ENCODE measurements at regions not wholly inside any gene's neighbourhood (a gene's known extent, or its start where the extent isn't known, plus 50 kb on each side); places are given as distances from the start of the nearest gene placed in this dataset.

DNA sequence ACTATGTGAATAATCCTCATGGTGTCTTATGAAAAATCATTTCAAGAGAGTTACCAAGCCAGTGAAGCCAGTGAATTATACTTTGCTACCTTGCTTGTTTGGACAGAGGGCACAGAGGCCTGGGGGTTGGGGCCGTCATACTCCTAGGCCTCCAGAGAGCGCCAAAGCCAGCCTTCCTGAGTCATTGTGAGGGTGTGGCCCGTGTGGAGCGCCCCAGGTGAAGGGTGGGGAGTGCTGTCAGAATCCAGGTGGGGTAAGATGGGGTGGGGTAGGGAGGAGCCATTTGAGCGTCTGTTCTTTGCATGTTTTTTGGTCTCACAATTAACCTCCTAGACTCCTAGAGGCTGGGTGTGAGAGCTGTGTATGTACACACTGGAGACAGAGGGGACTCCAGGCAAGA is 71.1 kb downstream of the PERP start:
- peaks cover 11% of the 10 kb centered on the region for H3K4me1 ChIP-seq (ENCODE audit: control insufficient read depth, insufficient read depth, low read length)
- no peak overlapping the region for H3K4me3 Mint-ChIP-seq
- H3K4me3 ChIP-seq (ENCODE audit: low read length) = no peak overlapping the region
- no peak overlapping the region for H3K9ac ChIP-seq (ENCODE audit: extremely low read depth, low read length, poor library complexity, severe bottlenecking)
- H3K36me3 ChIP-seq (ENCODE audit: control insufficient read depth, insufficient read depth, low read length) = no peaks in the 10 kb centered on the region
- peak; percentile 57 for DNase-seq
- no peaks in the 10 kb centered on the region for H3K36me3 Mint-ChIP-seq (ENCODE audit: low read depth)
- H3K27me3 ChIP-seq (ENCODE audit: control insufficient read depth, insufficient read depth, low read length, poor library complexity, severe bottlenecking) = no peaks in the 10 kb centered on the region
- H3K27ac ChIP-seq (ENCODE audit: low read depth, low read length) = no peak overlapping the region
- TF ChIP-seq CTCF (conservative IDR thresholded peaks at IDR 0.05) = no peak
- 77% methylated on average over 5 of the region's 5 CpGs; no CpG with 5 or more reads in 1 of the 2 experiments for WGBS, 2 experiments (ENCODE audit: insufficient coverage in 1 of 2, insufficient read length in 1 of 2)
- no peaks in the 10 kb centered on the region for H3K27me3 Mint-ChIP-seq (ENCODE audit: insufficient read depth)
- no peak overlapping the region for H3K27ac Mint-ChIP-seq
- no peaks in the 10 kb centered on the region for H3K9me3 ChIP-seq (ENCODE audit: control insufficient read depth, low read length)
- peaks cover 26% of the 10 kb centered on the region for H3K4me1 Mint-ChIP-seq
- H3K9me3 Mint-ChIP-seq = no peaks in the 10 kb centered on the region

DNA sequence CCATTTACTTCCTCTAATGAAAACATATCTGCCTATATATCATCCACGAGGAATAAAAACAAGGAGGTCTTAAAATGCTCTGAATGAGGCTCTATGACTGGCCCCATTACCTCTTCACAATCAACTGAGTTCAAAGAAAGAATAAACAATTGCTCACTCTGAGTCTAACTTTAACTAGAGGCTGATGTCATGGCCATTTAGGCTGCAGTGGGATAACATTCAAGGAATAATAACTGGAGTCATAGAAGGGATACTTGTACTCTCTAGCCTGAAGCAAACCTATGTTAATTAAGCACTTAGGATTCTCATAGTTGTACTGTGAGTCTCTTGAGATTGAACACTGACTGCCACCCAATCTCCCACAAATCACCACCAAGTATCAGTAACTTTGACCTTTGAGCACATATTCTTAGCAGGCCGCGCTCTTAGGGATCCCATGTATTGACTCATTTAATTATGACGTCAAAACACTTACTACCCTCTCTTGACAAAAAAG is 70.2 kb downstream of the PERP start:
- no peak overlapping the region for H3K27ac ChIP-seq (ENCODE audit: low read depth, low read length)

DNA sequence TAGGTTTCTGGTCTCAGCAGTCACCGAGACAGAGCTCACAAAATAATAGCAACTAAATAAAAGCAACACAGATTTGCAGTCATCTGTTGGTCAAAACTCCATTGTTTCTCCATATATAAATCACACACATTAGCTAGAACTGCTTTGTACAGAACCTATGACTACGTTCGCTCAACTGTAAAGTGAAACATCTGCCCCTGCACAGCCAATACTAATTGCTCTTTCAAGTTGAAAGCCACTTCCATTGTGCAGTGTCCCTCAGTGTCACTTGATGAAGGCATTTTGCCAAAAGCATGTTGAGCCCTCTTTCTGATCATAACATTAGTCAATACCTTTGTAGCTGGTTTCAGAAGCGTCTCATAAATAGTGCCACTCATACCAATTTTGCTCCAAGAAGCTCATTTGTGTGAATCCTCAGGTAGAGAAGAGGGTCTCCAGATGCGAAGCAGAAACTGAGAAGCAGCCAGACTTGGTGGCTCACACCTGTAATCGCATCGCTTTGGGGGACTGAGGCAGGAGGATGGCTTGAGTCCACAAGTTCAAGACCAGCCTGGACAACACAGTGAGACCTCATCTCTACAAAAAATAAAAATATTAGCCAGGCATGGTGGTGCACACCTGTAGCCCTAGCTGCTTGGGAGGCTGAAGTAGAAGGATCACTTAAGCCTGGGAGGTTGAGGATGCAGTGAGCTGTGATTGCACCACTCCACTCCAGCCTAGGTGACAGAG is 68.9 kb downstream of the PERP start:
- Histone ChIP-seq H3K4me1 (ENCODE audit: control insufficient read depth, insufficient read depth, low read length) (peaks cover 3% of the 10 kb centered on the region), H3K9ac (ENCODE audit: extremely low read depth, low read length, poor library complexity, severe bottlenecking) (no peak overlapping the region), H3K9me3 (ENCODE audit: control insufficient read depth, low read length) (peaks cover 8% of the 10 kb centered on the region), H3K27ac (ENCODE audit: low read depth, low read length) (no peak overlapping the region), H3K4me3 (ENCODE audit: low read length) (no peak overlapping the region), H3K36me3 (ENCODE audit: control insufficient read depth, insufficient read depth, low read length) (no peaks in the 10 kb centered on the region), H3K27me3 (ENCODE audit: control insufficient read depth, insufficient read depth, low read length, poor library complexity, severe bottlenecking) (no peaks in the 10 kb centered on the region)
- no peak for DNase-seq
- no peaks in the 10 kb centered on the region for H3K27me3 Mint-ChIP-seq (ENCODE audit: insufficient read depth)
- no peaks in the 10 kb centered on the region for H3K36me3 Mint-ChIP-seq (ENCODE audit: low read depth)
- H3K4me1 Mint-ChIP-seq = peaks cover 11% of the 10 kb centered on the region
- 88 to 90% methylated on average over 4 to 7 of the region's 7 CpGs for WGBS, 2 experiments (ENCODE audit: insufficient coverage in 1 of 2, insufficient read length in 1 of 2)
- H3K4me3 Mint-ChIP-seq = no peak overlapping the region
- no peak for TF ChIP-seq CTCF (conservative IDR thresholded peaks at IDR 0.05)
- no peaks in the 10 kb centered on the region for H3K9me3 Mint-ChIP-seq
- H3K27ac Mint-ChIP-seq = no peak overlapping the region

More for the DNA sequence above, 70.2 kb downstream of the PERP start:
- Mint-ChIP-seq H3K4me1 (peaks cover 19% of the 10 kb centered on the region), H3K36me3 (ENCODE audit: low read depth) (no peaks in the 10 kb centered on the region), H3K9me3 (no peaks in the 10 kb centered on the region), H3K27me3 (ENCODE audit: insufficient read depth) (no peaks in the 10 kb centered on the region), H3K4me3 (no peak overlapping the region), H3K27ac (no peak overlapping the region)
- Histone ChIP-seq H3K4me3 (ENCODE audit: low read length) (no peak overlapping the region), H3K36me3 (ENCODE audit: control insufficient read depth, insufficient read depth, low read length) (no peaks in the 10 kb centered on the region), H3K9ac (ENCODE audit: extremely low read depth, low read length, poor library complexity, severe bottlenecking) (no peak overlapping the region), H3K9me3 (ENCODE audit: control insufficient read depth, low read length) (peaks cover 5% of the 10 kb centered on the region), H3K27me3 (ENCODE audit: control insufficient read depth, insufficient read depth, low read length, poor library complexity, severe bottlenecking) (no peaks in the 10 kb centered on the region), H3K4me1 (ENCODE audit: control insufficient read depth, insufficient read depth, low read length) (peaks cover 11% of the 10 kb centered on the region)
- no peak for DNase-seq
- TF ChIP-seq CTCF (conservative IDR thresholded peaks at IDR 0.05) = no peak
- WGBS, 2 experiments (ENCODE audit: insufficient coverage in 1 of 2, insufficient read length in 1 of 2) = 88 to 97% methylated on average over 3 to 4 of the region's 4 CpGs
